ENCODE measurements at regions not wholly inside any gene's neighbourhood (a gene's known extent, or its start where the extent isn't known, plus 50 kb on each side); places are given as distances from the start of the nearest gene placed in this dataset.

GRCh38 chr1:63268876-63269275 lies 53.5 kb upstream of the FOXD3 start:
- TF ChIP-seq, protein P1, sequence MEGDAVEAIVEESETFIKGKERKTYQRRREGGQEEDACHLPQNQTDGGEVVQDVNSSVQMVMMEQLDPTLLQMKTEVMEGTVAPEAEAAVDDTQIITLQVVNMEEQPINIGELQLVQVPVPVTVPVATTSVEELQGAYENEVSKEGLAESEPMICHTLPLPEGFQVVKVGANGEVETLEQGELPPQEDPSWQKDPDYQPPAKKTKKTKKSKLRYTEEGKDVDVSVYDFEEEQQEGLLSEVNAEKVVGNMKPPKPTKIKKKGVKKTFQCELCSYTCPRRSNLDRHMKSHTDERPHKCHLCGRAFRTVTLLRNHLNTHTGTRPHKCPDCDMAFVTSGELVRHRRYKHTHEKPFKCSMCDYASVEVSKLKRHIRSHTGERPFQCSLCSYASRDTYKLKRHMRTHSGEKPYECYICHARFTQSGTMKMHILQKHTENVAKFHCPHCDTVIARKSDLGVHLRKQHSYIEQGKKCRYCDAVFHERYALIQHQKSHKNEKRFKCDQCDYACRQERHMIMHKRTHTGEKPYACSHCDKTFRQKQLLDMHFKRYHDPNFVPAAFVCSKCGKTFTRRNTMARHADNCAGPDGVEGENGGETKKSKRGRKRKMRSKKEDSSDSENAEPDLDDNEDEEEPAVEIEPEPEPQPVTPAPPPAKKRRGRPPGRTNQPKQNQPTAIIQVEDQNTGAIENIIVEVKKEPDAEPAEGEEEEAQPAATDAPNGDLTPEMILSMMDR (IDR thresholded peaks at IDR 0.05; ENCODE audit: insufficient read depth, low read length), result no peak
- TF ChIP-seq REST (IDR thresholded peaks at IDR 0.05; ENCODE audit: insufficient replicate concordance, low read depth) (no peak), POLR2AphosphoS5 (IDR thresholded peaks at IDR 0.05; ENCODE audit: low read depth) (no peak), GABPA (IDR thresholded peaks at IDR 0.05; ENCODE audit: low read depth) (no peak), SPI1 (IDR thresholded peaks at IDR 0.05; ENCODE audit: borderline replicate concordance, low read depth) (no peak)
